Dendritic cell treated with granulocyte-macrophage colony-stimulating factor and Interleukin-4, amounts not matched to agents 40 ng/mL and 50 ng/mL, for 4 days (primary cell): ENCODE measurements at regions not wholly inside any gene's neighbourhood (a gene's known extent, or its start where the extent isn't known, plus 50 kb on each side); places are given as distances from the start of the nearest gene placed in this dataset.
"Not testable (repeated sequence)": the region's sequence is repeated elsewhere in the genome, so short reads cannot be mapped to it uniquely, and the experiment has no call there.

Experiments used
- H3K27ac Mint-ChIP-seq: one replicate; pipeline ENCODE4 v1.8.0; 2022; ENCODE audit warnings: mild to moderate bottlenecking, mixed read lengths
- H3K27me3 Mint-ChIP-seq: one replicate; pipeline ENCODE4 v1.8.0; 2022; ENCODE audit warnings: mild to moderate bottlenecking, mixed read lengths
- H3K36me3 Mint-ChIP-seq: one replicate; pipeline ENCODE4 v1.8.0; 2022; ENCODE audit warnings: low read depth, mixed read lengths
- H3K4me1 Mint-ChIP-seq: one replicate; pipeline ENCODE4 v1.8.0; 2022; ENCODE audit warnings: low read depth, mixed read lengths
- H3K4me3 Mint-ChIP-seq: one replicate; pipeline ENCODE4 v1.8.0; 2022; ENCODE audit warnings: mild to moderate bottlenecking, moderate library complexity, mixed read lengths
- H3K9me3 Mint-ChIP-seq: one replicate; pipeline ENCODE4 v1.8.0; 2022; ENCODE audit warnings: mixed read lengths
- intact Hi-C: fragments of 100-400 bp; cut with micrococcal nuclease; formaldehyde crosslinking; loops from one replicate; pipeline ENCODE4 v1.15.0; 2022

GRCh38 chr1:228611707-228612106 lies 123.6 kb upstream of the RHOU start:
- H3K4me1 Mint-ChIP-seq, H3K4me3 Mint-ChIP-seq, H3K27me3 Mint-ChIP-seq, H3K27ac Mint-ChIP-seq, intact Hi-C loops, H3K9me3 Mint-ChIP-seq, H3K36me3 Mint-ChIP-seq: not testable (repeated sequence)

- H3K4me1 Mint-ChIP-seq, H3K36me3 Mint-ChIP-seq, H3K27ac Mint-ChIP-seq, intact Hi-C loops, H3K27me3 Mint-ChIP-seq: not testable (repeated sequence)
- Mint-ChIP-seq H3K4me3 (peak overlapping the region; percentile 25), H3K9me3 (peaks cover 18% of the 10 kb centered on the region)
Observed at GRCh38 chr1:228622002-228622716, 113.1 kb upstream of the RHOU start.

DNA sequence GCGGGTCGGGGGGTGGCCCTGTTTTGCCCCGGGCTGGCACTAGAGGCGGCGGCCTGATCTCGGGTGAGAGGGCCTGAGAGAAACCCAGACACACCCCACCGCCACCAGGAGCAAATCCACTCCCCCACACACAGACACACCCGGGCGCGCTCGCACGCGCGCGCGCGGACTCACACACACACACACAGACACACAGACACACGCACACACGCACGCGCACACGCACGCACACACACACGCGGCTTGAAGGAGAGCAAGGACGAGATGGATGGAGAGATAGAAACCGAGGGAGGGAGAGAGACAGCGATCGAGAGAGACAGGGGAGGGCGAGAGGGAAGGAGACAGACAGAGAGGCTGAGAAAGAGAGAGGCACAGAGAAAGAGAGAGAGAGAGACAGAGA lies 108.8 kb upstream of the RHOU start:
- H3K27me3 Mint-ChIP-seq, H3K27ac Mint-ChIP-seq, intact Hi-C loops, H3K36me3 Mint-ChIP-seq, H3K4me1 Mint-ChIP-seq, H3K4me3 Mint-ChIP-seq: not testable (repeated sequence)
- H3K9me3 Mint-ChIP-seq = peaks cover 18% of the 10 kb centered on the region

- H3K27ac Mint-ChIP-seq, H3K4me3 Mint-ChIP-seq, H3K27me3 Mint-ChIP-seq, H3K9me3 Mint-ChIP-seq, H3K4me1 Mint-ChIP-seq, H3K36me3 Mint-ChIP-seq, intact Hi-C loops: not testable (repeated sequence)
Observed at GRCh38 chr1:228632858-228633257, 102.4 kb upstream of the RHOU start.

DNA sequence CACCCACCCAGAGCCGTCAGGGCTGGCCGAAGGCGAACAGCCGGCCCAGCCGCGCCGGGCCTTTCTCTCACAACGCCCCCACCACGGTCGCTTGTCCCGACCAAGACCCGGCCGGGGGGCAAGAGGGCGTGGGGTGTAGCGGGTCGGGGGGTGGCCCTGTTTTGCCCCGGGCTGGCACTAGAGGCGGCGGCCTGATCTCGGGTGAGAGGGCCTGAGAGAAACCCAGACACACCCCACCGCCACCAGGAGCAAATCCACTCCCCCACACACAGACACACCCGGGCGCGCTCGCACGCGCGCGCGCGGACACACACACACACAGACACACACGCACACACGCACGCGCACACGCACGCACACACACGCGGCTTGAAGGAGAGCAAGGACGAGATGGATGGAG lies 100.0 kb upstream of the RHOU start:
- intact Hi-C loops, H3K4me1 Mint-ChIP-seq, H3K36me3 Mint-ChIP-seq, H3K27me3 Mint-ChIP-seq, H3K27ac Mint-ChIP-seq, H3K9me3 Mint-ChIP-seq, H3K4me3 Mint-ChIP-seq: not testable (repeated sequence)

GRCh38 chr1:228637529-228637928 lies 97.8 kb upstream of the RHOU start:
- intact Hi-C loops, H3K4me3 Mint-ChIP-seq, H3K4me1 Mint-ChIP-seq, H3K9me3 Mint-ChIP-seq, H3K27me3 Mint-ChIP-seq, H3K36me3 Mint-ChIP-seq, H3K27ac Mint-ChIP-seq: not testable (repeated sequence)

- H3K27me3 Mint-ChIP-seq = peaks cover 55% of the 10 kb centered on the region
- intact Hi-C loops = no loop called here
- no peaks in the 10 kb centered on the region for H3K36me3 Mint-ChIP-seq
- H3K4me3 Mint-ChIP-seq = peak overlapping the region; percentile 72
- H3K27ac Mint-ChIP-seq = peak overlapping the region; percentile 3
- no peaks in the 10 kb centered on the region for H3K9me3 Mint-ChIP-seq
- H3K4me1 Mint-ChIP-seq = peaks cover 26% of the 10 kb centered on the region
Observed at GRCh38 chr1:228646717-228647522, 88.4 kb upstream of the RHOU start.

DNA sequence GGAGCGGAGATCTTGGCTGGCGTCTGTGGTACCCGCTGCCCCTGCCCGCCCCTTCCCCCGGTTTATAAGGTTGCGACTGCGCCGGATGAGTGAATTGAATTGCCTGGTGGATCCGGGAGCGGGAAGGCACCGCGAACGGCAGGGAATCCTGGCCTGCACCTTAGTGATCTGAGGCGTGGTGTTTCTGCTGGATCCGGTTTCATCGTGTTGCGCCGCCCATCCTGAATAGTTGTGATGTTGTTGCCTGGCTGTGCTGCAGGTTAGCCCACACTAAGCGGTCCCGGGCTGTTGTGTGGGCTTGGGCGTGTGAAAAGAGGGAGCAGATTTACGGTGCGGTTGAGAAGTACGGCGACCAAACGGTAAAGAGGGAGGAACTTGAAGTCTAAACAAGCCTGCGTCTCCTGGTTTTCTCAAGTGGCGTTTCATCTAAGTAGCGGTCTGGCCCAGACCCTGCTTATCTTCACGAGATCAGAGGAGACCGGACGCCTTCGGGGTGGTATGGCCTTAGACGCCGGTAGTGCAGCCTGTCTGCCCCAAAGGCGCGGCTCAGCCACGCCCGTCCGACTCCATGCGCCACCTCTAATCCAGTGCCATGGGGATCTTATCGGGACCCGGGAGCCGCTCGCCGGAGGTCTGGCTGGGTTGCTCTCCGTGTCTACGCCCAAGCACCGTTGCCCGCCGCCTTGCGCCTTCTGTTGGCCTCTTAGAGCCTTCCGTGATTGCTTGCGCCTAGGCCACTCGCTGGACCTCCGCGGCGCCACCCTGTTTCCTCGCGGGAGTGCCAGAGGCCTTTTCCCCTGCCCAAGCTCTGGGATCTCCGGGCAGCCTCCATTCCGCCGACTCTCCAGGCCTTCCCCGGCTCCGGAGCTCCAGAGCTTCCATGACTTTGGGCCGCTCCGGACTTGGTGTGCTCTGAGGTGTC lies 87.5 kb upstream of the RHOU start:
- peaks cover 60% of the 10 kb centered on the region for H3K27me3 Mint-ChIP-seq
- H3K36me3 Mint-ChIP-seq = no peaks in the 10 kb centered on the region
- H3K9me3 Mint-ChIP-seq = no peaks in the 10 kb centered on the region
- H3K4me3 Mint-ChIP-seq = peak overlapping the region; percentile 72
- intact Hi-C loops = no loop called here
- peaks cover 26% of the 10 kb centered on the region for H3K4me1 Mint-ChIP-seq
- H3K27ac Mint-ChIP-seq = no peak overlapping the region

DNA sequence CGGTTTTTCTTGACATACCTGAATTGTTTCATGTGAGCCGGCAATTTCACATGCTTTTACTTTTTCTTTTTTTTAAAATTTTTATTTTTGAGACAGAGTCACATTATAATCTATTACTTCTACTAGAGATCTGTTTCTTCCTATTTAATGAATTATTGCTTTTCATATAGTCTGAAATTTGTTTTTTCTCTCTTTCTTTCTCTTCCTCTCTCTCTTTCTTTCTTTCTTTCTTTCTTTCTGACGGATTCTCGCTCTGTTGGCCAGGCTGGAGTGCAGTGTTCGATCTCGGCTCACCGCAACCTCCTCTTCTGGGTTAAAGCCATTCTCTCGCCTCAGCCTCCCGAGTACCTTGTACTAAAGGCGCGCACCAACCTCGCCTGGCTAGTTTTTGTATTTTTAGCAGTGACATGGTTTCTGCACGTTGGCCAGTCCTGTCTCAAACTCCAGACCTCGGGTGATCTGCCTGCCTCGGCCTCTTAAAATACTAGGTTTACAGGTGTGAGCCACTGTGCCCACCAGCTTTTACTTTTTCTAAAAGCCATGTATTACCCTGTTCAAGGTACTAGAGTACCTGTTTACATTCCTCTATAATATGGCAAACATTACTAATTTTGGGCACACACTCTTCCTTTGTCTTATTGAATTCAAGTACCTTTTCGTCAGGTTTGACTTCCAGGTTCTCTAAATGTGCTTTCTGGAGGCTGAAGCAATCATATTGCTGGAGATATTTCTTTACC lies 86.5 kb upstream of the RHOU start:
- H3K27ac Mint-ChIP-seq = no peak overlapping the region
- H3K27me3 Mint-ChIP-seq = peaks cover 67% of the 10 kb centered on the region

DNA sequence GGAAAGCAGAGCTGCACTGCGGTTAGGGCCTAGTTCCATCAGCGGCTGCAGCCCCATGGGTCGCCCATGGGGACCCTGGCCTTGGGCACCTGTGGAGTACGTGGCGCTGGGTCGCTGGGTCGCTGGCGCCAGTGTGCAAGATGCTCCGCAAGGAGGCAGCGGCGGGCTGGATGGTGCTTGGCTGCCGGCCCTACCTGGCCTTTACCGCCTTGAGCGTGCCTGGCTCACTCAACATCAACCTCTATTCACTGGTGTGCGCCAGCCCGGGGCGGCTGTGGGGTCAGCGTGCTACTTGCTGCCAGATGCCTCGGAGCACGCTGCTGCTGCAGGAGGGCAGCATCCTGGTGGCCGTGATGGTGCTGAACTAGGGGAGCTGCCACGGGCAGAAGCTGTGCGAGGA lies 85.1 kb upstream of the RHOU start:
- Mint-ChIP-seq H3K9me3 (no peaks in the 10 kb centered on the region), H3K27me3 (peaks cover 71% of the 10 kb centered on the region), H3K27ac (no peak overlapping the region), H3K4me1 (peaks cover 26% of the 10 kb centered on the region), H3K4me3 (no peak overlapping the region), H3K36me3 (no peaks in the 10 kb centered on the region)
- intact Hi-C loops = no loop called here

More for the DNA sequence above, 86.5 kb upstream of the RHOU start:
- H3K9me3 Mint-ChIP-seq = no peaks in the 10 kb centered on the region
- intact Hi-C loops = no loop called here
- H3K4me1 Mint-ChIP-seq = peaks cover 26% of the 10 kb centered on the region
- no peak overlapping the region for H3K4me3 Mint-ChIP-seq
- no peaks in the 10 kb centered on the region for H3K36me3 Mint-ChIP-seq

GRCh38 chr1:228650946-228651345 lies 84.3 kb upstream of the RHOU start:
- no peak overlapping the region for H3K27ac Mint-ChIP-seq
- intact Hi-C loops = no loop called here
- H3K36me3 Mint-ChIP-seq = no peaks in the 10 kb centered on the region
- H3K9me3 Mint-ChIP-seq = no peaks in the 10 kb centered on the region
- peaks cover 26% of the 10 kb centered on the region for H3K4me1 Mint-ChIP-seq
- peaks cover 74% of the 10 kb centered on the region for H3K27me3 Mint-ChIP-seq
- H3K4me3 Mint-ChIP-seq = no peak overlapping the region

DNA sequence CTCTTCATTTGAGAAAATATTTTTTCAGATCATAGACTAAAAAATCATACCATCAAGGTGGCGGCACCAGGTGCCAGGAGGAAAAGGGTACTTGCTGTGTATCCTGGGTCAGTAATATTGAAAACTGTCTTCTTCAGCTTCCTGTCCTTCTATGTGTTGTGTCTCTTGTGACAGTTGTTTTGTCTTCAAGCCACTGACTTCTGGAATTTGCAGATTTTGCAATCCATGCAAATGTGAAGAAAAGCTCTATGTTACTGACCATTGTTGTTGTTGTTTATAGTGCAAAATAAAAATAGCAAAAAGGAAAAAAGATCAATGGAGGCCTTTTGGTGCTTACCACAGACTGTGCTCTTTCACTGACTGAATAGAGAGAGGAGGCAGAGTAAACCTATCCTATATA lies 83.2 kb upstream of the RHOU start:
- no peaks in the 10 kb centered on the region for H3K36me3 Mint-ChIP-seq
- peaks cover 19% of the 10 kb centered on the region for H3K4me1 Mint-ChIP-seq
- no peak overlapping the region for H3K4me3 Mint-ChIP-seq
- intact Hi-C loops = no loop called here
- H3K9me3 Mint-ChIP-seq = no peaks in the 10 kb centered on the region
- H3K27me3 Mint-ChIP-seq = peaks cover 75% of the 10 kb centered on the region
- H3K27ac Mint-ChIP-seq = no peak overlapping the region

- H3K27ac Mint-ChIP-seq, H3K9me3 Mint-ChIP-seq, H3K4me1 Mint-ChIP-seq, H3K36me3 Mint-ChIP-seq, intact Hi-C loops, H3K4me3 Mint-ChIP-seq: not testable (repeated sequence)
- H3K27me3 Mint-ChIP-seq = peaks cover 69% of the 10 kb centered on the region
Observed at GRCh38 chr1:228653057-228653456, 82.2 kb upstream of the RHOU start.
